Mammary epithelial cell (primary cell): ENCODE measurements at regions not wholly inside any gene's neighbourhood (a gene's known extent, or its start where the extent isn't known, plus 50 kb on each side); places are given as distances from the start of the nearest gene placed in this dataset.

Experiments used
- EZH2 ChIP-seq: IDR thresholded peaks from 2 replicates; pipeline ENCODE4 v1.6.1; 2012; ENCODE audit warnings: low read length, inconsistent platforms, borderline replicate concordance
- TF ChIP-seq, protein P1 (sequence below), 2 donors: IDR thresholded peaks in 1 of 2; conservative IDR thresholded peaks in 1 of 2; 2 replicates each; pipeline ENCODE4 v1.5.1; 2011 to 2012; ENCODE audit warnings: inconsistent platforms in 2 of 2, low read length in 2 of 2, mild to moderate bottlenecking in 2 of 2, control low read depth in 1 of 2, low read depth in 1 of 2; ENCODE audit not compliant: insufficient read depth in 1 of 2; ENCODE audit errors: extremely low read depth in 1 of 2

DNA sequence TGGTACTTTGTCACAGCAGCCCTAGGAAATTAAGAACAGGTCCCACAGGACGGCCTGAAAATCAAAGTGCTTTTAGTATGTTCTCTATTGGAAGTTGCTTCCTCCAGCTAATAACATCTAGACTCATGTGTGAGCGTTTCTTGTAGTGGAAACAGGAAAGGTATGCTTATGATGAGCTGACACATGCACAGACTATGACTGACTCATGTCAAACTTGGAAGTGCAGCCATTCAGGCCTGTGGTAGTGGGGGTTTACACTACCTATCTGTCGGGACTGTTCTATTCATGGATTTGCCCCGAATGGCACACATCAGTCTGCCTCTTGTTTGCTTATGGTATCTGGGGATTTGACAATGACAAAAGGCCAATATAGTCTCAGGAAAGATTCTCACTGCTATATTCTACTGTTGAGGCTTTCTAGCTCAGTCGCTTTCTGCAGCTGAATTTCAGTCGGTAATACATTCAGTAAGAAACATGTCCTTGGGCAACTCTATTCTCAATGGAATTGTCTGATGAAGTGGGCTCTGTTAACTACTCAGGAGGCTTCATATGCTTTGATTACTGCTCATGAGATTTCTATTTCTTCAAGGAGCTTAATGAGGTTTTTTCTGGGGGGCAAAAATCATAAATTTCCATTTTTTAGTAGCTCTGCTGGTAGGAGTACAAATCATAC, 270.3 kb upstream of the DAAM1 start:
- no peak for TF ChIP-seq EZH2
- TF ChIP-seq, protein P1, sequence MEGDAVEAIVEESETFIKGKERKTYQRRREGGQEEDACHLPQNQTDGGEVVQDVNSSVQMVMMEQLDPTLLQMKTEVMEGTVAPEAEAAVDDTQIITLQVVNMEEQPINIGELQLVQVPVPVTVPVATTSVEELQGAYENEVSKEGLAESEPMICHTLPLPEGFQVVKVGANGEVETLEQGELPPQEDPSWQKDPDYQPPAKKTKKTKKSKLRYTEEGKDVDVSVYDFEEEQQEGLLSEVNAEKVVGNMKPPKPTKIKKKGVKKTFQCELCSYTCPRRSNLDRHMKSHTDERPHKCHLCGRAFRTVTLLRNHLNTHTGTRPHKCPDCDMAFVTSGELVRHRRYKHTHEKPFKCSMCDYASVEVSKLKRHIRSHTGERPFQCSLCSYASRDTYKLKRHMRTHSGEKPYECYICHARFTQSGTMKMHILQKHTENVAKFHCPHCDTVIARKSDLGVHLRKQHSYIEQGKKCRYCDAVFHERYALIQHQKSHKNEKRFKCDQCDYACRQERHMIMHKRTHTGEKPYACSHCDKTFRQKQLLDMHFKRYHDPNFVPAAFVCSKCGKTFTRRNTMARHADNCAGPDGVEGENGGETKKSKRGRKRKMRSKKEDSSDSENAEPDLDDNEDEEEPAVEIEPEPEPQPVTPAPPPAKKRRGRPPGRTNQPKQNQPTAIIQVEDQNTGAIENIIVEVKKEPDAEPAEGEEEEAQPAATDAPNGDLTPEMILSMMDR (conservative IDR thresholded peaks at IDR 0.05 in 1 of 2, IDR thresholded peaks at IDR 0.05 in 1 of 2; ENCODE audit: extremely low read depth in 1 of 2, insufficient read depth in 1 of 2, low read depth in 1 of 2, low read length in 2 of 2): no peak
